ENCODE measurements at regions not wholly inside any gene's neighbourhood (a gene's known extent, or its start where the extent isn't known, plus 50 kb on each side); places are given as distances from the start of the nearest gene placed in this dataset.

GRCh38 chr6:4545893-4546292 is 230.3 kb upstream of the CDYL start:
- ATAC-seq (replicated peaks; ENCODE audit: extremely low read depth, poor library complexity, severe bottlenecking) = no peak
- Mint-ChIP-seq H3K4me1 (no peaks in the 10 kb centered on the region), H3K4me3 (no peak overlapping the region), H3K27me3 (peaks cover 51% of the 10 kb centered on the region), H3K27ac (ENCODE audit: low read depth) (no peak overlapping the region), H3K36me3 (ENCODE audit: insufficient read depth) (no peaks in the 10 kb centered on the region), H3K9me3 (no peaks in the 10 kb centered on the region)
- DNase-seq (ENCODE audit: low spot score in 2 of 2) = no peak

GRCh38 chr6:4543596-4543995 is 232.6 kb upstream of the CDYL start:
- no peaks in the 10 kb centered on the region for H3K9me3 Mint-ChIP-seq
- no peak overlapping the region for H3K27ac Mint-ChIP-seq (ENCODE audit: low read depth)
- no peak for ATAC-seq (replicated peaks; ENCODE audit: extremely low read depth, poor library complexity, severe bottlenecking)
- H3K36me3 Mint-ChIP-seq (ENCODE audit: insufficient read depth) = no peaks in the 10 kb centered on the region
- no peak overlapping the region for H3K4me3 Mint-ChIP-seq
- no peaks in the 10 kb centered on the region for H3K4me1 Mint-ChIP-seq
- no peak for DNase-seq (ENCODE audit: low spot score in 2 of 2)
- peaks cover 45% of the 10 kb centered on the region for H3K27me3 Mint-ChIP-seq

GRCh38 chr6:4533576-4533975 is 242.6 kb upstream of the CDYL start:
- H3K27ac Mint-ChIP-seq (ENCODE audit: low read depth) = no peak overlapping the region
- DNase-seq (ENCODE audit: low spot score in 2 of 2) (no peak), ATAC-seq (replicated peaks; ENCODE audit: extremely low read depth, poor library complexity, severe bottlenecking) (no peak)
- no peaks in the 10 kb centered on the region for H3K4me1 Mint-ChIP-seq
- H3K4me3 Mint-ChIP-seq = no peak overlapping the region
- peaks cover 6% of the 10 kb centered on the region for H3K9me3 Mint-ChIP-seq
- peaks cover 51% of the 10 kb centered on the region for H3K27me3 Mint-ChIP-seq
- H3K36me3 Mint-ChIP-seq (ENCODE audit: insufficient read depth) = no peaks in the 10 kb centered on the region

GRCh38 chr6:4531406-4531805 is 244.8 kb upstream of the CDYL start:
- Mint-ChIP-seq H3K27ac (ENCODE audit: low read depth) (no peak overlapping the region), H3K27me3 (peaks cover 73% of the 10 kb centered on the region), H3K9me3 (peaks cover 14% of the 10 kb centered on the region), H3K4me3 (no peak overlapping the region), H3K4me1 (no peaks in the 10 kb centered on the region), H3K36me3 (ENCODE audit: insufficient read depth) (no peaks in the 10 kb centered on the region)
- no peak for ATAC-seq (replicated peaks; ENCODE audit: extremely low read depth, poor library complexity, severe bottlenecking)
- no peak for DNase-seq (ENCODE audit: low spot score in 2 of 2)

- peaks cover 59% of the 10 kb centered on the region for H3K27me3 Mint-ChIP-seq
- ATAC-seq (replicated peaks; ENCODE audit: extremely low read depth, poor library complexity, severe bottlenecking) (no peak), DNase-seq (ENCODE audit: low spot score in 2 of 2) (no peak)
- H3K9me3 Mint-ChIP-seq = peaks cover 5% of the 10 kb centered on the region
- H3K4me3 Mint-ChIP-seq = no peak overlapping the region
- no peaks in the 10 kb centered on the region for H3K4me1 Mint-ChIP-seq
- H3K36me3 Mint-ChIP-seq (ENCODE audit: insufficient read depth) = no peaks in the 10 kb centered on the region
- H3K27ac Mint-ChIP-seq (ENCODE audit: low read depth) = no peak overlapping the region
Measured at GRCh38 chr6:4522453-4522852, 253.8 kb upstream of the CDYL start.

- H3K4me1 Mint-ChIP-seq = no peaks in the 10 kb centered on the region
- no peak overlapping the region for H3K4me3 Mint-ChIP-seq
- H3K27ac Mint-ChIP-seq (ENCODE audit: low read depth) = no peak overlapping the region
- H3K9me3 Mint-ChIP-seq = no peaks in the 10 kb centered on the region
- ATAC-seq (replicated peaks; ENCODE audit: extremely low read depth, poor library complexity, severe bottlenecking) (no peak), DNase-seq (ENCODE audit: low spot score in 2 of 2) (no peak)
- H3K27me3 Mint-ChIP-seq = peaks cover 59% of the 10 kb centered on the region
- no peaks in the 10 kb centered on the region for H3K36me3 Mint-ChIP-seq (ENCODE audit: insufficient read depth)
Measured at GRCh38 chr6:4521070-4521469, 255.1 kb upstream of the CDYL start.

- DNase-seq (ENCODE audit: low spot score in 2 of 2) (no peak), ATAC-seq (replicated peaks; ENCODE audit: extremely low read depth, poor library complexity, severe bottlenecking) (no peak)
- no peaks in the 10 kb centered on the region for H3K36me3 Mint-ChIP-seq (ENCODE audit: insufficient read depth)
- no peaks in the 10 kb centered on the region for H3K9me3 Mint-ChIP-seq
- no peaks in the 10 kb centered on the region for H3K4me1 Mint-ChIP-seq
- no peak overlapping the region for H3K4me3 Mint-ChIP-seq
- no peak overlapping the region for H3K27ac Mint-ChIP-seq (ENCODE audit: low read depth)
- peaks cover 59% of the 10 kb centered on the region for H3K27me3 Mint-ChIP-seq
Measured at GRCh38 chr6:4518506-4518905, 257.7 kb upstream of the CDYL start.

GRCh38 chr6:4516206-4516605 is 260.0 kb upstream of the CDYL start:
- Mint-ChIP-seq H3K4me1 (no peaks in the 10 kb centered on the region), H3K36me3 (ENCODE audit: insufficient read depth) (no peaks in the 10 kb centered on the region), H3K4me3 (no peak overlapping the region), H3K27ac (ENCODE audit: low read depth) (no peak overlapping the region), H3K9me3 (no peaks in the 10 kb centered on the region), H3K27me3 (peaks cover 45% of the 10 kb centered on the region)
- DNase-seq (ENCODE audit: low spot score in 2 of 2) (no peak), ATAC-seq (replicated peaks; ENCODE audit: extremely low read depth, poor library complexity, severe bottlenecking) (no peak)

GRCh38 chr6:4513561-4513960 is 262.6 kb upstream of the CDYL start:
- DNase-seq (ENCODE audit: low spot score in 2 of 2) = no peak
- H3K4me1 Mint-ChIP-seq = no peaks in the 10 kb centered on the region
- no peak for ATAC-seq (replicated peaks; ENCODE audit: extremely low read depth, poor library complexity, severe bottlenecking)
- H3K4me3 Mint-ChIP-seq = no peak overlapping the region
- H3K9me3 Mint-ChIP-seq = no peaks in the 10 kb centered on the region
- H3K27me3 Mint-ChIP-seq = peaks cover 64% of the 10 kb centered on the region
- no peak overlapping the region for H3K27ac Mint-ChIP-seq (ENCODE audit: low read depth)
- no peaks in the 10 kb centered on the region for H3K36me3 Mint-ChIP-seq (ENCODE audit: insufficient read depth)

- Mint-ChIP-seq H3K9me3 (no peaks in the 10 kb centered on the region), H3K4me1 (no peaks in the 10 kb centered on the region), H3K4me3 (no peak overlapping the region), H3K27me3 (peaks cover 73% of the 10 kb centered on the region), H3K27ac (ENCODE audit: low read depth) (no peak overlapping the region), H3K36me3 (ENCODE audit: insufficient read depth) (no peaks in the 10 kb centered on the region)
- no peak for ATAC-seq (replicated peaks; ENCODE audit: extremely low read depth, poor library complexity, severe bottlenecking)
- DNase-seq (ENCODE audit: low spot score in 2 of 2) = no peak
Measured at GRCh38 chr6:4512051-4512471, 264.1 kb upstream of the CDYL start.

- DNase-seq (ENCODE audit: low spot score in 2 of 2) = no peak
- ATAC-seq (replicated peaks; ENCODE audit: extremely low read depth, poor library complexity, severe bottlenecking) = no peak
- Mint-ChIP-seq H3K4me1 (no peaks in the 10 kb centered on the region), H3K36me3 (ENCODE audit: insufficient read depth) (no peaks in the 10 kb centered on the region), H3K27ac (ENCODE audit: low read depth) (no peak overlapping the region), H3K27me3 (peaks cover 71% of the 10 kb centered on the region), H3K4me3 (no peak overlapping the region), H3K9me3 (no peaks in the 10 kb centered on the region)
Measured at GRCh38 chr6:4511641-4512020, 264.6 kb upstream of the CDYL start.

- no peaks in the 10 kb centered on the region for H3K4me1 Mint-ChIP-seq
- H3K9me3 Mint-ChIP-seq = no peaks in the 10 kb centered on the region
- no peaks in the 10 kb centered on the region for H3K36me3 Mint-ChIP-seq (ENCODE audit: insufficient read depth)
- no peak overlapping the region for H3K4me3 Mint-ChIP-seq
- no peak for ATAC-seq (replicated peaks; ENCODE audit: extremely low read depth, poor library complexity, severe bottlenecking)
- DNase-seq (ENCODE audit: low spot score in 2 of 2) = no peak
- no peak overlapping the region for H3K27ac Mint-ChIP-seq (ENCODE audit: low read depth)
- H3K27me3 Mint-ChIP-seq = peaks cover 65% of the 10 kb centered on the region
Measured at GRCh38 chr6:4510906-4511640, 265.1 kb upstream of the CDYL start.

- ATAC-seq (replicated peaks; ENCODE audit: extremely low read depth, poor library complexity, severe bottlenecking) (no peak), DNase-seq (ENCODE audit: low spot score in 2 of 2) (no peak)
- no peak overlapping the region for H3K4me3 Mint-ChIP-seq
- H3K27ac Mint-ChIP-seq (ENCODE audit: low read depth) = no peak overlapping the region
- H3K4me1 Mint-ChIP-seq = no peaks in the 10 kb centered on the region
- peaks cover 64% of the 10 kb centered on the region for H3K27me3 Mint-ChIP-seq
- no peaks in the 10 kb centered on the region for H3K9me3 Mint-ChIP-seq
- H3K36me3 Mint-ChIP-seq (ENCODE audit: insufficient read depth) = no peaks in the 10 kb centered on the region
Measured at GRCh38 chr6:4510317-4510716, 265.9 kb upstream of the CDYL start.
